HEK293 (cell line): ENCODE measurements at regions not wholly inside any gene's neighbourhood (a gene's known extent, or its start where the extent isn't known, plus 50 kb on each side); places are given as distances from the start of the nearest gene placed in this dataset.

ENCODE experiments used
- CTCF ChIA-PET: fragments of 350-600 bp; formaldehyde crosslinking; extraction: SDS; loops from one replicate; lab custom pipeline; 2021; ENCODE audit warnings: antibody characterized with exemption; lab: Yijun Ruan, JAX
- POLR2A ChIA-PET: fragments of 300-600 bp; formaldehyde crosslinking; extraction: SDS; loops from one replicate; lab custom pipeline; 2020; ENCODE audit warnings: antibody characterized with exemption, inconsistent platforms; lab: Yijun Ruan, JAX
- H3K27ac ChIP-seq: fragments of 200-500 bp; sonication (Bioruptor generic); 2 replicates; pipeline ENCODE4 v1.5.1; 2014; ENCODE audit warnings: low read depth, low read length, control low read depth, inconsistent platforms; ENCODE audit errors: extremely low read depth
- H3K36me3 ChIP-seq, 2 experiments: fragments of 200-500 bp in 1 of 2; sonication (Bioruptor generic) in 1 of 2; 1 replicate in 1 of 2; 2 replicates in 1 of 2; pipeline ENCODE4 v1.5.1; 2014 to 2017; ENCODE audit warnings: inconsistent platforms in 2 of 2, low read length in 2 of 2; ENCODE audit not compliant: control insufficient read depth in 2 of 2, insufficient read depth in 1 of 2
- H3K4me1 ChIP-seq: fragments of 200-500 bp; sonication (Bioruptor generic); 2 replicates; pipeline ENCODE4 v1.5.1; 2014; ENCODE audit warnings: mild to moderate bottlenecking, low read length, inconsistent platforms; ENCODE audit not compliant: control insufficient read depth, insufficient read depth
- H3K4me3 ChIP-seq: 2 replicates; pipeline ENCODE4 v1.5.1; 2011; ENCODE audit warnings: low read depth, mild to moderate bottlenecking, control low read depth, low read length, moderate library complexity
- H3K9me3 ChIP-seq: fragments of 200-500 bp; sonication (Bioruptor generic); 2 replicates; pipeline ENCODE4 v1.5.1; 2014; ENCODE audit warnings: low read depth, low read length, inconsistent platforms; ENCODE audit not compliant: control insufficient read depth, insufficient read depth
- KLF1 ChIP-seq: fragments of 450-650 bp; formaldehyde crosslinking; IDR thresholded peaks from 2 replicates; pipeline ENCODE4 v1.5.1; 2016; ENCODE audit warnings: missing biosample characterization, missing genetic modification characterization
- KLF16 ChIP-seq: fragments of 450-650 bp; formaldehyde crosslinking; IDR thresholded peaks from 2 replicates; pipeline ENCODE4 v1.5.1; 2017; ENCODE audit warnings: missing biosample characterization, missing genetic modification characterization
- KLF17 ChIP-seq: fragments of 450-650 bp; formaldehyde crosslinking; IDR thresholded peaks from 2 replicates; pipeline ENCODE4 v1.5.1; 2016; ENCODE audit warnings: missing biosample characterization, missing genetic modification characterization
- KLF7 ChIP-seq: fragments of 450-650 bp; formaldehyde crosslinking; IDR thresholded peaks from 2 replicates; pipeline ENCODE4 v1.5.1; 2016; ENCODE audit warnings: missing biosample characterization, missing genetic modification characterization, borderline replicate concordance
- RBAK ChIP-seq: fragments of 450-650 bp; formaldehyde crosslinking; IDR thresholded peaks from 2 replicates; pipeline ENCODE4 v1.5.1; 2016; ENCODE audit warnings: missing biosample characterization, missing genetic modification characterization
- SCRT2 ChIP-seq: fragments of 450-650 bp; formaldehyde crosslinking; IDR thresholded peaks from 2 replicates; pipeline ENCODE4 v1.5.1; 2016; ENCODE audit warnings: missing biosample characterization, missing genetic modification characterization
- TRIM28 ChIP-seq: IDR thresholded peaks from 2 replicates; pipeline ENCODE4 v1.6.1; 2011; ENCODE audit warnings: low read length, control low read depth, borderline replicate concordance
- WT1 ChIP-seq: fragments of 450-650 bp; formaldehyde crosslinking; IDR thresholded peaks from 2 replicates; pipeline ENCODE4 v1.5.1; 2016; ENCODE audit warnings: missing biosample characterization, missing genetic modification characterization
- ZFP41 ChIP-seq: fragments of 450-650 bp; formaldehyde crosslinking; IDR thresholded peaks from 2 replicates; pipeline ENCODE4 v1.5.1; 2016; ENCODE audit warnings: missing biosample characterization, missing genetic modification characterization, borderline replicate concordance
- ZIC2 ChIP-seq: fragments of 450-650 bp; formaldehyde crosslinking; IDR thresholded peaks from 2 replicates; pipeline ENCODE4 v1.5.1; 2016; ENCODE audit warnings: missing biosample characterization, missing genetic modification characterization
- ZNF155 ChIP-seq: fragments of 450-650 bp; formaldehyde crosslinking; IDR thresholded peaks from 2 replicates; pipeline ENCODE4 v1.5.1; 2016; ENCODE audit warnings: missing biosample characterization, missing genetic modification characterization
- ZNF175 ChIP-seq: fragments of 450-650 bp; formaldehyde crosslinking; IDR thresholded peaks from 2 replicates; pipeline ENCODE4 v1.5.1; 2016; ENCODE audit warnings: missing biosample characterization, missing genetic modification characterization
- ZNF274 ChIP-seq, 2 experiments: fragments of 200-500 bp in 1 of 2; fragments of 450-650 bp in 1 of 2; sonication (Bioruptor generic) in 1 of 2; formaldehyde crosslinking in 1 of 2; IDR thresholded peaks; 2 replicates each; pipeline versions ENCODE4 v1.5.1 to v1.6.1; 2014 to 2016; ENCODE audit warnings: borderline replicate concordance in 1 of 2, inconsistent platforms in 1 of 2, low read length in 1 of 2, missing biosample characterization in 1 of 2, missing genetic modification characterization in 1 of 2
- ZNF311 ChIP-seq: fragments of 450-650 bp; formaldehyde crosslinking; IDR thresholded peaks from 2 replicates; pipeline ENCODE4 v1.5.1; 2017; ENCODE audit warnings: missing biosample characterization, missing genetic modification characterization, borderline replicate concordance
- ZNF488 ChIP-seq: fragments of 450-650 bp; formaldehyde crosslinking; IDR thresholded peaks from 2 replicates; pipeline ENCODE4 v1.5.1; 2016; ENCODE audit warnings: missing biosample characterization, missing genetic modification characterization
- ZNF623 ChIP-seq: fragments of 450-650 bp; formaldehyde crosslinking; IDR thresholded peaks from 2 replicates; pipeline ENCODE4 v1.5.1; 2016; ENCODE audit warnings: missing biosample characterization, missing genetic modification characterization
- ZNF624 ChIP-seq: fragments of 450-650 bp; formaldehyde crosslinking; IDR thresholded peaks from 2 replicates; pipeline ENCODE4 v1.5.1; 2017; ENCODE audit warnings: missing biosample characterization, missing genetic modification characterization
- ZNF785 ChIP-seq: fragments of 450-650 bp; formaldehyde crosslinking; IDR thresholded peaks from 2 replicates; pipeline ENCODE4 v1.5.1; 2016; ENCODE audit warnings: missing biosample characterization, missing genetic modification characterization
- TF ChIP-seq, protein P1 (sequence below): sonication (generic); formaldehyde crosslinking; IDR thresholded peaks from 2 replicates; pipeline ENCODE4 v1.8.1; 2022; ENCODE audit warnings: mild to moderate bottlenecking, moderate library complexity, missing genetic modification reagents
- TF ChIP-seq, protein P2 (sequence below): fragments of 450-650 bp; formaldehyde crosslinking; IDR thresholded peaks from 2 replicates; pipeline ENCODE4 v1.5.1; 2016; ENCODE audit warnings: missing biosample characterization, missing genetic modification characterization, borderline replicate concordance

DNA sequence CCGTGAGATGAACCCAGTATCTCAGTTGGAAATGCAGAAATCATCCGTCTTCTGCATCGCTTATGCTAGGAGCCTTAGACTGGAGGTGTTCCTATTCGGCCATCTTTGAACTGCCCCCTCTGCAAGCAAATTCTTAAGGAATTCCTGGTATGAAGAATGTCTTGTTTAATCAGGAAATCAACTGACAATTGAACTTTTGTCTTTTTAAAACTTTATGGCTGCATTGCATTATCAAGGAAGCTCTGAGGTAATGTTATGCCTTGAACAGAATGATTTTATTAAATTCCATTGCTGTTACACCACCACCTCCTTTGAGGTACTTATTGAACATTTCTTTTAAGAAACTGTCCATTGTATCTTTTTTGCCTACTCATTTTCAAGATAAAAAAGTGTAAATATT lies 1915.7 kb upstream of the CDH9 start:
- POLR2A ChIA-PET = no interaction called here
- Histone ChIP-seq H3K4me3 (no peak overlapping the region), H3K27ac (no peak overlapping the region), H3K36me3 (no peaks in the 10 kb centered on the region)
- CTCF ChIA-PET = no interaction called here
- TF ChIP-seq, protein P1, sequence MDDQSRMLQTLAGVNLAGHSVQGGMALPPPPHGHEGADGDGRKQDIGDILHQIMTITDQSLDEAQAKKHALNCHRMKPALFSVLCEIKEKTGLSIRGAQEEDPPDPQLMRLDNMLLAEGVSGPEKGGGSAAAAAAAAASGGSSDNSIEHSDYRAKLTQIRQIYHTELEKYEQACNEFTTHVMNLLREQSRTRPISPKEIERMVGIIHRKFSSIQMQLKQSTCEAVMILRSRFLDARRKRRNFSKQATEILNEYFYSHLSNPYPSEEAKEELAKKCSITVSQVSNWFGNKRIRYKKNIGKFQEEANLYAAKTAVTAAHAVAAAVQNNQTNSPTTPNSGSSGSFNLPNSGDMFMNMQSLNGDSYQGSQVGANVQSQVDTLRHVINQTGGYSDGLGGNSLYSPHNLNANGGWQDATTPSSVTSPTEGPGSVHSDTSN (CRISPR knock-in tag) = no peak
- no peak for TF ChIP-seq ZNF488 (tag by site-specific recombination)
- TF ChIP-seq, protein P2, sequence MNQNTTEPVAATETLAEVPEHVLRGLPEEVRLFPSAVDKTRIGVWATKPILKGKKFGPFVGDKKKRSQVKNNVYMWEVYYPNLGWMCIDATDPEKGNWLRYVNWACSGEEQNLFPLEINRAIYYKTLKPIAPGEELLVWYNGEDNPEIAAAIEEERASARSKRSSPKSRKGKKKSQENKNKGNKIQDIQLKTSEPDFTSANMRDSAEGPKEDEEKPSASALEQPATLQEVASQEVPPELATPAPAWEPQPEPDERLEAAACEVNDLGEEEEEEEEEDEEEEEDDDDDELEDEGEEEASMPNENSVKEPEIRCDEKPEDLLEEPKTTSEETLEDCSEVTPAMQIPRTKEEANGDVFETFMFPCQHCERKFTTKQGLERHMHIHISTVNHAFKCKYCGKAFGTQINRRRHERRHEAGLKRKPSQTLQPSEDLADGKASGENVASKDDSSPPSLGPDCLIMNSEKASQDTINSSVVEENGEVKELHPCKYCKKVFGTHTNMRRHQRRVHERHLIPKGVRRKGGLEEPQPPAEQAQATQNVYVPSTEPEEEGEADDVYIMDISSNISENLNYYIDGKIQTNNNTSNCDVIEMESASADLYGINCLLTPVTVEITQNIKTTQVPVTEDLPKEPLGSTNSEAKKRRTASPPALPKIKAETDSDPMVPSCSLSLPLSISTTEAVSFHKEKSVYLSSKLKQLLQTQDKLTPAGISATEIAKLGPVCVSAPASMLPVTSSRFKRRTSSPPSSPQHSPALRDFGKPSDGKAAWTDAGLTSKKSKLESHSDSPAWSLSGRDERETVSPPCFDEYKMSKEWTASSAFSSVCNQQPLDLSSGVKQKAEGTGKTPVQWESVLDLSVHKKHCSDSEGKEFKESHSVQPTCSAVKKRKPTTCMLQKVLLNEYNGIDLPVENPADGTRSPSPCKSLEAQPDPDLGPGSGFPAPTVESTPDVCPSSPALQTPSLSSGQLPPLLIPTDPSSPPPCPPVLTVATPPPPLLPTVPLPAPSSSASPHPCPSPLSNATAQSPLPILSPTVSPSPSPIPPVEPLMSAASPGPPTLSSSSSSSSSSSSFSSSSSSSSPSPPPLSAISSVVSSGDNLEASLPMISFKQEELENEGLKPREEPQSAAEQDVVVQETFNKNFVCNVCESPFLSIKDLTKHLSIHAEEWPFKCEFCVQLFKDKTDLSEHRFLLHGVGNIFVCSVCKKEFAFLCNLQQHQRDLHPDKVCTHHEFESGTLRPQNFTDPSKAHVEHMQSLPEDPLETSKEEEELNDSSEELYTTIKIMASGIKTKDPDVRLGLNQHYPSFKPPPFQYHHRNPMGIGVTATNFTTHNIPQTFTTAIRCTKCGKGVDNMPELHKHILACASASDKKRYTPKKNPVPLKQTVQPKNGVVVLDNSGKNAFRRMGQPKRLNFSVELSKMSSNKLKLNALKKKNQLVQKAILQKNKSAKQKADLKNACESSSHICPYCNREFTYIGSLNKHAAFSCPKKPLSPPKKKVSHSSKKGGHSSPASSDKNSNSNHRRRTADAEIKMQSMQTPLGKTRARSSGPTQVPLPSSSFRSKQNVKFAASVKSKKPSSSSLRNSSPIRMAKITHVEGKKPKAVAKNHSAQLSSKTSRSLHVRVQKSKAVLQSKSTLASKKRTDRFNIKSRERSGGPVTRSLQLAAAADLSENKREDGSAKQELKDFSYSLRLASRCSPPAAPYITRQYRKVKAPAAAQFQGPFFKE = no peak
- no peak for TF ChIP-seq RBAK (tag by site-specific recombination)
- no peak for TF ChIP-seq ZNF311 (tag by site-specific recombination)
- TF ChIP-seq WT1 (tag by site-specific recombination) = no peak
- no peak for TF ChIP-seq KLF7 (tag by site-specific recombination)
- no peak for TF ChIP-seq KLF16
- TF ChIP-seq ZNF175 (tag by site-specific recombination) = no peak
- TF ChIP-seq ZNF155 (tag by site-specific recombination) = no peak
- TF ChIP-seq, all 188 proteins: peak for 0
- Histone ChIP-seq H3K4me1 (no peaks in the 10 kb centered on the region), H3K9me3 (no peaks in the 10 kb centered on the region)

DNA sequence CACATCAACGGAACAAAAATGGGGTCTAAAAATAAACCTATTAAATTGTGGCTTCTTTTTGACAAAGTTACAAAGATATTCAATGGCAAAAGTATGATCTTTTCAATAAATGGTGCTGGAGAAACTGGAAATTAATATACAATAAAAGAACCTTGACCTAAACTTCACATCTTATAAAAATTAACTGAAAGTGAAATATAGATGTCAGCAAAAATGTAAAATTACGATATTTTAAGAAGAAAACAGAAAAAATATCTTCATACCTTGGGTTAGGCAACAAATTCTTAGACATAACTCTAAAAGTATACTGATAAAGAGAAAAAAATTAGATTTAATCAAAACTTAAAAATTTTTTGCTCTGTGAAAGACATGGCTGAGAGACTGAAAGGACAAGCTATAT lies 1909.5 kb upstream of the CDH9 start:
- Histone ChIP-seq H3K4me1 (no peaks in the 10 kb centered on the region), H3K36me3 (no peaks in the 10 kb centered on the region), H3K27ac (no peak overlapping the region), H3K9me3 (no peaks in the 10 kb centered on the region), H3K4me3 (no peak overlapping the region)
- TF ChIP-seq ZNF785 (tag by site-specific recombination) (no peak), SCRT2 (no peak), ZIC2 (tag by site-specific recombination) (no peak), KLF17 (tag by site-specific recombination) (no peak), ZFP41 (no peak), ZNF623 (tag by site-specific recombination) (no peak), KLF1 (tag by site-specific recombination) (no peak), ZNF274 (IDR thresholded peaks at IDR 0.05; ENCODE audit: low read length) (no peak), ZNF274 (tag by site-specific recombination; IDR thresholded peaks at IDR 0.05; ENCODE audit: borderline replicate concordance) (no peak), ZNF624 (tag by site-specific recombination) (no peak), TRIM28 (no peak)
- ChIA-PET POLR2A (no interaction called here), CTCF (no interaction called here)
